IMR-90 (cell line): ENCODE measurements at regions not wholly inside any gene's neighbourhood (a gene's known extent, or its start where the extent isn't known, plus 50 kb on each side); places are given as distances from the start of the nearest gene placed in this dataset.

Experiments used
- ATAC-seq: fragments of 200-7000 bp; cut with Tn5 transposase; 2 replicates; pipeline ENCODE4 v1.9.1; 2020; ENCODE audit warnings: low read depth, mild to moderate bottlenecking, moderate library complexity
- BruUV-seq: library from RNA; stranded (reverse); fragments of 400-500 nt; replicated peaks from 2 replicates; lab custom pipeline; 2021; lab: Mats Ljungman, UMichigan
- CTCF ChIA-PET: fragments of 300-600 bp; formaldehyde crosslinking; extraction: SDS; loops from one replicate; lab custom pipeline; 2021; ENCODE audit warnings: antibody characterized with exemption; lab: Yijun Ruan, JAX
- POLR2A ChIA-PET: fragments of 300-600 bp; sonication (Branson Sonifier 250); formaldehyde crosslinking; loops from one replicate; lab custom pipeline; 2022; ENCODE audit warnings: antibody characterized with exemption; ENCODE audit not compliant: unreplicated experiment; lab: Charles Lee
- DNase-seq: peaks from one replicate; pipeline ENCODE4 v3.0.0; 2013
- H2AFZ ChIP-seq: replicated peaks from 2 replicates; pipeline ENCODE3; 2013; ENCODE audit warnings: low read length, mild to moderate bottlenecking; ENCODE audit not compliant: poor library complexity
- H2AK5ac ChIP-seq: 2 replicates; pipeline ENCODE4 v1.6.1; 2013; ENCODE audit warnings: low read depth, low read length, inconsistent platforms
- H2AK9ac ChIP-seq: replicated peaks from 2 replicates; pipeline ENCODE3; 2013; ENCODE audit warnings: mild to moderate bottlenecking, low read depth, low read length, moderate library complexity; ENCODE audit not compliant: poor library complexity
- H2BK120ac ChIP-seq: 2 replicates; pipeline ENCODE4 v1.6.1; 2013; ENCODE audit warnings: low read depth, low read length, inconsistent platforms
- H2BK15ac ChIP-seq: 3 replicates; pipeline ENCODE4 v1.6.1; 2013; ENCODE audit warnings: low read depth, low read length, inconsistent platforms
- H2BK20ac ChIP-seq: 2 replicates; pipeline ENCODE4 v1.6.1; 2013; ENCODE audit warnings: low read depth, mild to moderate bottlenecking, inconsistent platforms, low read length, moderate library complexity
- H2BK5ac ChIP-seq: 2 replicates; pipeline ENCODE4 v1.6.1; 2013; ENCODE audit warnings: mild to moderate bottlenecking, low read depth, low read length, inconsistent platforms; ENCODE audit not compliant: poor library complexity, severe bottlenecking
- H3K14ac ChIP-seq: replicated peaks from 2 replicates; pipeline ENCODE4 v1.6.1; 2013; ENCODE audit warnings: low read depth, low read length, inconsistent platforms
- H3K18ac ChIP-seq: 2 replicates; pipeline ENCODE4 v1.6.1; 2013; ENCODE audit warnings: low read depth, low read length, control low read depth
- H3K23ac ChIP-seq: 2 replicates; pipeline ENCODE4 v1.6.1; 2013; ENCODE audit warnings: low read depth, low read length, inconsistent platforms
- H3K27ac ChIP-seq: 2 replicates; pipeline ENCODE4 v1.5.1; 2013; ENCODE audit warnings: mild to moderate bottlenecking, control low read depth, low read length; ENCODE audit not compliant: insufficient read depth
- H3K27me3 ChIP-seq: 2 replicates; pipeline ENCODE4 v1.6.1; 2013; ENCODE audit warnings: low read length; ENCODE audit not compliant: control insufficient read depth, insufficient read depth
- H3K36me3 ChIP-seq: 2 replicates; pipeline ENCODE4 v1.6.1; 2013; ENCODE audit warnings: low read length, mixed read lengths; ENCODE audit not compliant: control insufficient read depth, insufficient read depth
- H3K4ac ChIP-seq: 2 replicates; pipeline ENCODE4 v1.6.1; 2013; ENCODE audit warnings: low read depth, low read length, inconsistent platforms
- H3K4me1 ChIP-seq: 2 replicates; pipeline ENCODE4 v1.6.1; 2013; ENCODE audit warnings: low read length, mixed read lengths; ENCODE audit not compliant: control insufficient read depth, insufficient read depth
- H3K4me2 ChIP-seq: 2 replicates; pipeline ENCODE4 v1.6.1; 2013; ENCODE audit warnings: low read depth, mild to moderate bottlenecking, control low read depth, low read length, moderate library complexity
- H3K4me3 ChIP-seq: 2 replicates; pipeline ENCODE4 v1.5.1; 2013; ENCODE audit warnings: low read depth, mild to moderate bottlenecking, control low read depth, low read length, moderate library complexity; ENCODE audit not compliant: insufficient read depth
- H3K56ac ChIP-seq: 2 replicates; pipeline ENCODE4 v1.6.1; 2013; ENCODE audit warnings: low read length, inconsistent platforms; ENCODE audit not compliant: insufficient read depth; ENCODE audit errors: extremely low read depth
- H3K79me1 ChIP-seq, 2 experiments: 2 replicates each; pipeline ENCODE4 v1.6.1; 2013; ENCODE audit warnings: low read length in 2 of 2, inconsistent platforms in 1 of 2, low read depth in 1 of 2
- H3K9ac ChIP-seq: 2 replicates; pipeline ENCODE4 v1.6.1; 2013; ENCODE audit warnings: low read depth, low read length, control low read depth
- H3K9me1 ChIP-seq: 2 replicates; pipeline ENCODE4 v1.6.1; 2013; ENCODE audit warnings: low read length, inconsistent platforms; ENCODE audit not compliant: insufficient read depth
- H3K9me3 ChIP-seq: 2 replicates; pipeline ENCODE4 v1.6.1; 2013; ENCODE audit warnings: low read length; ENCODE audit not compliant: control insufficient read depth, insufficient read depth
- H4K20me1 ChIP-seq: 2 replicates; pipeline ENCODE4 v1.6.1; 2013; ENCODE audit warnings: low read length, inconsistent platforms; ENCODE audit not compliant: insufficient read depth
- H4K5ac ChIP-seq: 2 replicates; pipeline ENCODE4 v1.6.1; 2013; ENCODE audit warnings: mild to moderate bottlenecking, low read depth, low read length, control low read depth
- H4K8ac ChIP-seq, 2 experiments: 2 replicates each; pipeline ENCODE4 v1.6.1; 2013; ENCODE audit warnings: low read depth in 2 of 2, low read length in 2 of 2, control low read depth in 1 of 2, inconsistent platforms in 1 of 2
- H4K91ac ChIP-seq: 2 replicates; pipeline ENCODE4 v1.6.1; 2013; ENCODE audit warnings: low read depth, low read length, inconsistent platforms; ENCODE audit not compliant: insufficient read depth
- BHLHE40 ChIP-seq: fragments of 150-350 bp; IDR thresholded peaks from 2 replicates; pipeline ENCODE4 v1.6.1; 2016; ENCODE audit warnings: mild to moderate bottlenecking, low read depth, low read length
- CEBPB ChIP-seq: IDR thresholded peaks from 2 replicates; pipeline ENCODE4 v1.6.1; 2012; ENCODE audit warnings: low read depth, low read length, improper control_type of control experiment
- CHD1 ChIP-seq: IDR thresholded peaks from 2 replicates; pipeline ENCODE4 v1.6.1; 2012; ENCODE audit warnings: low read depth, low read length, improper control_type of control experiment
- FOS ChIP-seq: fragments of 150-350 bp; IDR thresholded peaks from 2 replicates; pipeline ENCODE4 v1.6.1; 2016; ENCODE audit warnings: low read depth, low read length
- MAFK ChIP-seq: IDR thresholded peaks from 2 replicates; pipeline ENCODE4 v1.6.1; 2012; ENCODE audit warnings: low read depth, low read length, improper control_type of control experiment
- MAZ ChIP-seq: IDR thresholded peaks from 2 replicates; pipeline ENCODE4 v1.6.1; 2012; ENCODE audit warnings: low read depth, mild to moderate bottlenecking, low read length, improper control_type of control experiment, moderate library complexity, borderline replicate concordance
- MXI1 ChIP-seq: IDR thresholded peaks from 2 replicates; pipeline ENCODE4 v1.6.1; 2012; ENCODE audit warnings: low read depth, mild to moderate bottlenecking, low read length, moderate library complexity, borderline replicate concordance
- NFE2L2 ChIP-seq: fragments of 150-350 bp; IDR thresholded peaks from 2 replicates; pipeline ENCODE4 v1.6.1; 2016; ENCODE audit warnings: low read depth, mild to moderate bottlenecking, low read length
- POLR2A ChIP-seq: IDR thresholded peaks from 2 replicates; pipeline ENCODE4 v1.6.1; 2012; ENCODE audit warnings: mild to moderate bottlenecking, low read depth, low read length
- RAD21 ChIP-seq: IDR thresholded peaks from 2 replicates; pipeline ENCODE4 v1.6.1; 2012; ENCODE audit warnings: low read length, improper control_type of control experiment
- RCOR1 ChIP-seq: IDR thresholded peaks from 2 replicates; pipeline ENCODE4 v1.6.1; 2012; ENCODE audit warnings: mild to moderate bottlenecking, low read length, improper control_type of control experiment; ENCODE audit not compliant: insufficient replicate concordance
- RFX5 ChIP-seq: IDR thresholded peaks from 2 replicates; pipeline ENCODE4 v1.8.0; 2012; ENCODE audit warnings: low read depth, mild to moderate bottlenecking, low read length, moderate library complexity
- SMC3 ChIP-seq: fragments of 150-350 bp; IDR thresholded peaks from 2 replicates; pipeline ENCODE4 v1.6.1; 2016; ENCODE audit warnings: low read depth, mild to moderate bottlenecking, antibody characterized with exemption, low read length, moderate library complexity
- WGBS, 2 experiments: methylation state at CpG; one replicate each; pipeline versions ENCODE4 v1.1.5 to v1.1.7; 2013; ENCODE audit warnings: missing lambda C conversion rate in 2 of 2; ENCODE audit not compliant: insufficient read length in 1 of 2; ENCODE audit errors: extremely low coverage in 2 of 2; 5-methylcytosine and 5-hydroxymethylcytosine counted together
- dilution Hi-C: fragments of 300-500 bp; cut with HindIII; formaldehyde crosslinking; loops from one replicate; pipeline ENCODE4 v1.14.3; 2018; ENCODE audit warnings: low sequenced_read_pairs; ENCODE audit not compliant: unreplicated experiment
- in situ Hi-C: fragments of 300-500 bp; cut with MboI; formaldehyde crosslinking; loops from 3 replicates; pipeline ENCODE4 v1.14.3; 2019; ENCODE audit warnings: low sequenced_read_pairs, inconsistent platforms, mixed read lengths
- intact Hi-C: fragments of 100-400 bp; cut with micrococcal nuclease; formaldehyde crosslinking; loops from 2 replicates; pipeline ENCODE4 v1.10.0; 2022
- TF ChIP-seq, protein P1 (sequence below): fragments of 150-350 bp; IDR thresholded peaks from 2 replicates; pipeline ENCODE4 v1.6.1; 2016; ENCODE audit warnings: low read depth, mild to moderate bottlenecking, low read length, moderate library complexity, borderline replicate concordance
- TF ChIP-seq, protein P2 (sequence below): fragments of 150-350 bp; IDR thresholded peaks from 2 replicates; pipeline ENCODE4 v1.6.1; 2017; ENCODE audit warnings: mild to moderate bottlenecking, antibody characterized with exemption, low read length, low read depth
- TF ChIP-seq, protein P3 (sequence below): conservative IDR thresholded peaks from 2 replicates; pipeline ENCODE4 v1.5.1; 2012; ENCODE audit warnings: mild to moderate bottlenecking, low read depth, low read length, improper control_type of control experiment

DNA sequence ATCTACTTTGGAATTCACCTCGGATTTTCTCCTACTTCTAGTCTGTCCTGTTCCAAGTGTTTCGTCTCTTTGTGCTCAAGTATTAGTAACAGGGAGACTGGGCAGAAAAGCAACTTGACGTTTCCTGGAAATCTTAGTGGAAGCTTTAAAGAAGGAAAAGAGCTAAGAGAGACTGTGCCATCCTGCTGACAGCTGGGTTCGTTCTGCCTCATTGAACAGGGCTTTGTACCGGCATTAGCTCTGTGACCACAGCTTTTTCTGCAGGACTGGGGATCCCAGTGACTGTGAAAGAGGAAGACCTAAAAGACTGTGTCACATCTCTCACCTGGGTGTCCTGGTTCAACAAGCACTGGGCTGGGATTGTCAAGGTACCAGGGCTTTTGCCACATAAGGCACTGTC, 70.8 kb upstream of the CDCA7L start:
- Histone ChIP-seq H3K79me1 (no peaks in the 10 kb centered on the region), H4K5ac (no peak overlapping the region), H3K23ac (no peak overlapping the region), H2BK5ac (no peak overlapping the region), H3K14ac (no peak overlapping the region), H3K18ac (no peak overlapping the region), H3K27ac (no peak overlapping the region), H2AK9ac (no peak overlapping the region), H3K9ac (no peak overlapping the region), H3K4me2 (no peak overlapping the region), H2AFZ (no peak overlapping the region), H3K4me1 (no peaks in the 10 kb centered on the region), H3K4ac (no peak overlapping the region), H3K9me3 (no peaks in the 10 kb centered on the region), H3K56ac (no peak overlapping the region), H4K8ac (no peak overlapping the region), H2BK15ac (no peak overlapping the region), H2BK20ac (no peak overlapping the region), H4K91ac (no peak overlapping the region), H3K27me3 (0 out of 2 replicates have a peak, but pooled peaks cover 1% of the 10 kb centered on the region), H3K36me3 (no peaks in the 10 kb centered on the region), H3K4me3 (no peak overlapping the region), H2BK120ac (no peak overlapping the region), H2AK5ac (no peak overlapping the region), H4K20me1 (no peaks in the 10 kb centered on the region), H3K9me1 (no peaks in the 10 kb centered on the region)
- in situ Hi-C loops = no loop called here
- POLR2A ChIA-PET = no interaction called here
- no peak for ATAC-seq
- TF ChIP-seq FOS = no peak
- TF ChIP-seq SMC3 = no peak
- no peak for TF ChIP-seq CHD1
- TF ChIP-seq NFE2L2 = no peak
- TF ChIP-seq MAFK = no peak
- no peak for TF ChIP-seq MXI1
- no peak for TF ChIP-seq POLR2A
- TF ChIP-seq RFX5 = no peak
- no peak for TF ChIP-seq CEBPB
- TF ChIP-seq, protein P1, sequence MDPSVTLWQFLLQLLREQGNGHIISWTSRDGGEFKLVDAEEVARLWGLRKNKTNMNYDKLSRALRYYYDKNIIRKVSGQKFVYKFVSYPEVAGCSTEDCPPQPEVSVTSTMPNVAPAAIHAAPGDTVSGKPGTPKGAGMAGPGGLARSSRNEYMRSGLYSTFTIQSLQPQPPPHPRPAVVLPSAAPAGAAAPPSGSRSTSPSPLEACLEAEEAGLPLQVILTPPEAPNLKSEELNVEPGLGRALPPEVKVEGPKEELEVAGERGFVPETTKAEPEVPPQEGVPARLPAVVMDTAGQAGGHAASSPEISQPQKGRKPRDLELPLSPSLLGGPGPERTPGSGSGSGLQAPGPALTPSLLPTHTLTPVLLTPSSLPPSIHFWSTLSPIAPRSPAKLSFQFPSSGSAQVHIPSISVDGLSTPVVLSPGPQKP = no peak
- no peak for TF ChIP-seq MAZ
- no peak for TF ChIP-seq BHLHE40
- TF ChIP-seq, protein P2, sequence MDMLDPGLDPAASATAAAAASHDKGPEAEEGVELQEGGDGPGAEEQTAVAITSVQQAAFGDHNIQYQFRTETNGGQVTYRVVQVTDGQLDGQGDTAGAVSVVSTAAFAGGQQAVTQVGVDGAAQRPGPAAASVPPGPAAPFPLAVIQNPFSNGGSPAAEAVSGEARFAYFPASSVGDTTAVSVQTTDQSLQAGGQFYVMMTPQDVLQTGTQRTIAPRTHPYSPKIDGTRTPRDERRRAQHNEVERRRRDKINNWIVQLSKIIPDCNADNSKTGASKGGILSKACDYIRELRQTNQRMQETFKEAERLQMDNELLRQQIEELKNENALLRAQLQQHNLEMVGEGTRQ = no peak
- TF ChIP-seq, protein P3, sequence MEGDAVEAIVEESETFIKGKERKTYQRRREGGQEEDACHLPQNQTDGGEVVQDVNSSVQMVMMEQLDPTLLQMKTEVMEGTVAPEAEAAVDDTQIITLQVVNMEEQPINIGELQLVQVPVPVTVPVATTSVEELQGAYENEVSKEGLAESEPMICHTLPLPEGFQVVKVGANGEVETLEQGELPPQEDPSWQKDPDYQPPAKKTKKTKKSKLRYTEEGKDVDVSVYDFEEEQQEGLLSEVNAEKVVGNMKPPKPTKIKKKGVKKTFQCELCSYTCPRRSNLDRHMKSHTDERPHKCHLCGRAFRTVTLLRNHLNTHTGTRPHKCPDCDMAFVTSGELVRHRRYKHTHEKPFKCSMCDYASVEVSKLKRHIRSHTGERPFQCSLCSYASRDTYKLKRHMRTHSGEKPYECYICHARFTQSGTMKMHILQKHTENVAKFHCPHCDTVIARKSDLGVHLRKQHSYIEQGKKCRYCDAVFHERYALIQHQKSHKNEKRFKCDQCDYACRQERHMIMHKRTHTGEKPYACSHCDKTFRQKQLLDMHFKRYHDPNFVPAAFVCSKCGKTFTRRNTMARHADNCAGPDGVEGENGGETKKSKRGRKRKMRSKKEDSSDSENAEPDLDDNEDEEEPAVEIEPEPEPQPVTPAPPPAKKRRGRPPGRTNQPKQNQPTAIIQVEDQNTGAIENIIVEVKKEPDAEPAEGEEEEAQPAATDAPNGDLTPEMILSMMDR = no peak
- no peak for TF ChIP-seq RAD21
- no peak for TF ChIP-seq RCOR1
- no peak for DNase-seq
- CTCF ChIA-PET = interaction anchor here (1.0 kb wide), 1 partner anchor 460 kb away, joined by 3 read pairs; no protein-coding TSS in a partner anchor
- BruUV-seq = no TSS peak
- intact Hi-C loops = no loop called here
- dilution Hi-C loops = no loop called here
- 67% methylated on average over 2 of the region's 5 CpGs; no CpG with 5 or more reads in 1 of the 2 experiments for WGBS, 2 experiments
